Gastroesophageal sphincter (tissue), 4 donors: ENCODE measurements at regions not wholly inside any gene's neighbourhood (a gene's known extent, or its start where the extent isn't known, plus 50 kb on each side); places are given as distances from the start of the nearest gene placed in this dataset.

Experiments used
- ATAC-seq: fragments of 150-250 bp; one replicate; pipeline ENCODE4 v1.9.1; 2016; ENCODE audit warnings: mild to moderate bottlenecking, moderate library complexity
- H3K27ac ChIP-seq, 4 donors: fragments of 200-600 bp; sonication (generic) in 3 of 4; 1 replicate in 3 of 4; 2 replicates in 1 of 4; pipeline ENCODE4 v1.5.1; 2016 to 2019
- H3K27me3 ChIP-seq: fragments of 200-600 bp; sonication (generic); one replicate; pipeline ENCODE4 v1.5.1; 2019
- H3K36me3 ChIP-seq, 2 donors: fragments of 200-600 bp; sonication (generic); one replicate each; pipeline ENCODE4 v1.5.1; 2019; ENCODE audit warnings: control low read depth in 1 of 2
- H3K4me1 ChIP-seq, 3 donors: fragments of 200-600 bp; sonication (generic); 1 replicate in 2 of 3; 2 replicates in 1 of 3; pipeline ENCODE4 v1.5.1; 2016 to 2019; ENCODE audit warnings: control low read depth in 2 of 3
- H3K4me3 ChIP-seq, 2 donors: fragments of 200-600 bp; sonication (generic); one replicate each; pipeline ENCODE4 v1.5.1; 2019; ENCODE audit warnings: mild to moderate bottlenecking in 1 of 2, moderate library complexity in 1 of 2
- H3K9me3 ChIP-seq, 3 donors: fragments of 200-600 bp; sonication (generic); one replicate each; pipeline ENCODE4 v1.5.1; 2017 to 2019; ENCODE audit warnings: control low read depth in 2 of 3
- CTCF ChIP-seq, 4 experiments: fragments of 200-600 bp in 2 of 4; fragments of 450-650 bp in 2 of 4; sonication (generic) in 1 of 4; IDR thresholded peaks; one replicate each; pipeline ENCODE4 v1.5.1; 2017 to 2019; ENCODE audit warnings: antibody characterized with exemption in 4 of 4, mild to moderate bottlenecking in 2 of 4, moderate library complexity in 2 of 4
- EP300 ChIP-seq: sonication (generic); formaldehyde crosslinking; IDR thresholded peaks from one replicate; pipeline ENCODE4 v1.6.1; 2017; ENCODE audit warnings: antibody characterized with exemption, mild to moderate bottlenecking
- POLR2A ChIP-seq, 2 donors: fragments of 450-650 bp; IDR thresholded peaks; one replicate each; pipeline ENCODE4 v1.6.1; 2017; ENCODE audit warnings: antibody characterized with exemption in 2 of 2, mild to moderate bottlenecking in 2 of 2, moderate library complexity in 1 of 2
- POLR2AphosphoS5 ChIP-seq: sonication (generic); formaldehyde crosslinking; IDR thresholded peaks from one replicate; pipeline ENCODE4 v1.6.1; 2017; ENCODE audit warnings: antibody characterized with exemption
- WGBS, 2 donors: methylation state at CpG; one replicate each; pipeline ENCODE4 v1.1.5; 2018; ENCODE audit warnings: low coverage in 1 of 2; 5-methylcytosine and 5-hydroxymethylcytosine counted together
- small RNA-seq, 4 donors: library from RNA; depleted of rRNA; stranded (forward); fragments of <200 nt; gene quantifications; one replicate each; pipeline ENCODE3, GENCODE V24; 2016

GRCh38 chr4:11480683-11481082 is 52.0 kb upstream of the HS3ST1 start:
- TF ChIP-seq POLR2A (IDR thresholded peaks at IDR 0.05) = no peak
- TF ChIP-seq EP300 = no peak
- no peak for TF ChIP-seq CTCF (IDR thresholded peaks at IDR 0.05)
- no peak for TF ChIP-seq POLR2AphosphoS5
- WGBS, 2 donors = 65 to 77% methylated on average over 1 to 2 of the region's 2 CpGs
- Histone ChIP-seq H3K36me3 (no peaks in the 10 kb centered on the region), H3K27ac (no peak overlapping the region), H3K9me3 (no peaks in the 10 kb centered on the region), H3K4me1 (no peaks in the 10 kb centered on the region), H3K27me3 (no peaks in the 10 kb centered on the region), H3K4me3 (no peak overlapping the region)
- peak; percentile 53 for ATAC-seq

Small RNAs in the stretch of these regions (small RNA-seq; reads per million reads assigned to genes)
- 0 reads per million in 4 donors for gene RF00026
- gene RNU6-578P = 0 reads per million in 4 donors
